HepG2 (cell line): ENCODE measurements at regions not wholly inside any gene's neighbourhood (a gene's known extent, or its start where the extent isn't known, plus 50 kb on each side); places are given as distances from the start of the nearest gene placed in this dataset.

Experiments
- ATAC-seq: fragments of 200-7000 bp; cut with Tn5 transposase; 3 replicates; pipeline ENCODE4 v1.9.1; 2020; ENCODE audit warnings: mild to moderate bottlenecking, moderate library complexity
- BruUV-seq: library from RNA; stranded (reverse); fragments of 400-500 nt; replicated peaks from 2 replicates; lab custom pipeline; 2021; lab: Mats Ljungman, UMichigan
- CTCF ChIA-PET: fragments of 300-600 bp; formaldehyde crosslinking; extraction: SDS; loops from one replicate; lab custom pipeline; 2021; ENCODE audit warnings: low total read pairs, inconsistent platforms, low intra/inter-chr PET ratio; lab: Yijun Ruan, JAX
- POLR2A ChIA-PET: fragments of 350-600 bp; sonication (Branson Sonifier 250); formaldehyde crosslinking; loops from one replicate; lab custom pipeline; 2020; ENCODE audit warnings: antibody characterized with exemption, inconsistent platforms; lab: Yijun Ruan, JAX
- DNase-seq: peaks from one replicate; pipeline ENCODE4 v3.0.0-alpha.2; 2015; ENCODE audit warnings: low spot score
- FAIRE-seq: peaks from 3 replicates; lab custom pipeline; 2011; peaks lifted over from hg19 to GRCh38; lab: Jason Lieb, UNC
- H2AFZ ChIP-seq: one replicate; pipeline ENCODE4 v1.6.1; 2011; ENCODE audit warnings: low read length, inconsistent platforms
- H3K27ac ChIP-seq: fragments of 300-600 bp; 3 replicates; pipeline ENCODE4 v1.8.0; 2011; ENCODE audit warnings: mixed run types, mild to moderate bottlenecking, mixed read lengths, low read length, inconsistent platforms; ENCODE audit not compliant: insufficient read depth; ENCODE audit errors: extremely low read length
- H3K27me3 ChIP-seq, 2 experiments: fragments of 200-600 bp in 1 of 2; 2 replicates in 1 of 2; 3 replicates in 1 of 2; pipeline versions ENCODE4 v1.6.0 to v1.8.0; 2011; ENCODE audit warnings: low read length in 2 of 2, mild to moderate bottlenecking in 2 of 2, moderate library complexity in 2 of 2, inconsistent platforms in 1 of 2; ENCODE audit not compliant: insufficient read depth in 2 of 2, control insufficient read depth in 1 of 2
- H3K36me3 ChIP-seq, 2 experiments: fragments of 200-600 bp in 1 of 2; replicated peaks in 1 of 2; 2 replicates in 1 of 2; 3 replicates in 1 of 2; pipeline versions ENCODE4 v1.5.1 to v1.8.0; 2011; ENCODE audit warnings: low read length in 2 of 2, inconsistent platforms in 1 of 2; ENCODE audit not compliant: insufficient read depth in 2 of 2, control insufficient read depth in 1 of 2
- H3K4me1 ChIP-seq: 2 replicates; pipeline ENCODE4 v1.5.1; 2012; ENCODE audit warnings: low read length, inconsistent platforms; ENCODE audit not compliant: insufficient read depth
- H3K4me2 ChIP-seq: 2 replicates; pipeline ENCODE4 v1.6.0; 2011; ENCODE audit warnings: low read depth, low read length, inconsistent platforms
- H3K4me3 ChIP-seq, 3 experiments: fragments of 200-600 bp in 1 of 3; sonication (generic), shearing (Covaris generic) in 1 of 3; replicated peaks in 1 of 3; 2 replicates each; pipeline ENCODE4 v1.5.1; 2011 to 2016; ENCODE audit warnings: low read length in 3 of 3, inconsistent platforms in 2 of 3, low read depth in 2 of 3, mild to moderate bottlenecking in 2 of 3, control low read depth in 1 of 3, mixed read lengths in 1 of 3; ENCODE audit not compliant: insufficient read depth in 1 of 3
- H3K79me2 ChIP-seq: one replicate; pipeline ENCODE4 v1.6.1; 2011; ENCODE audit warnings: low read length, inconsistent platforms; ENCODE audit not compliant: insufficient read depth
- H3K9ac ChIP-seq: 2 replicates; pipeline ENCODE4 v1.6.0; 2011; ENCODE audit warnings: mild to moderate bottlenecking, low read depth, low read length, inconsistent platforms; ENCODE audit not compliant: insufficient read depth
- H3K9me3 ChIP-seq: 2 replicates; pipeline ENCODE4 v1.5.1; 2012; ENCODE audit warnings: mild to moderate bottlenecking, low read length
- H4K20me1 ChIP-seq: 2 replicates; pipeline ENCODE4 v1.6.0; 2011; ENCODE audit warnings: inconsistent platforms, mild to moderate bottlenecking, low read length, moderate library complexity; ENCODE audit not compliant: insufficient read depth
- CC2D1A ChIP-seq: sonication (generic); formaldehyde crosslinking; IDR thresholded peaks from 2 replicates; pipeline ENCODE4 v1.8.1; 2023; ENCODE audit warnings: mild to moderate bottlenecking, missing genetic modification reagents
- HHEX ChIP-seq: IDR thresholded peaks from 2 replicates; pipeline ENCODE4 v1.6.1; 2016; ENCODE audit warnings: control low read depth
- MAFK ChIP-seq, 2 experiments: IDR thresholded peaks in 1 of 2; conservative IDR thresholded peaks in 1 of 2; 2 replicates each; pipeline ENCODE4 v1.6.1; 2011; ENCODE audit warnings: improper control_type of control experiment in 2 of 2, low read length in 2 of 2
- MED8 ChIP-seq: sonication (generic); formaldehyde crosslinking; IDR thresholded peaks from 2 replicates; pipeline ENCODE4 v1.8.1; 2023; ENCODE audit warnings: mild to moderate bottlenecking, missing genetic modification reagents; ENCODE audit not compliant: insufficient replicate concordance
- MEIS1 ChIP-seq: sonication (generic); formaldehyde crosslinking; IDR thresholded peaks from 2 replicates; pipeline ENCODE4 v1.9.0; 2021; ENCODE audit warnings: mild to moderate bottlenecking, missing genetic modification reagents, moderate library complexity, borderline replicate concordance
- SRSF9 ChIP-seq: fragments of 200-400 bp; formaldehyde crosslinking; IDR thresholded peaks from 2 replicates; pipeline ENCODE4 v1.6.1; 2018; ENCODE audit warnings: borderline replicate concordance, mild to moderate bottlenecking, low read depth, low read length; ENCODE audit not compliant: insufficient read depth, poor library complexity, severe bottlenecking
- ZNF652 ChIP-seq: IDR thresholded peaks from 2 replicates; pipeline ENCODE4 v1.6.1; 2016; ENCODE audit warnings: low read depth, borderline replicate concordance
- WGBS: methylation state at CpG from one replicate; pipeline ENCODE4 v1.1.6; 2017; ENCODE audit warnings: low lambda C conversion rate; 5-methylcytosine and 5-hydroxymethylcytosine counted together
- in situ Hi-C: cut with HindIII; loops from 2 replicates; pipeline ENCODE4 v1.10.0; 2017; ENCODE audit warnings: low pct_unique_long_range_greater_than_20kb; ENCODE audit not compliant: extremely low pct_ligation_motif_present
- intact Hi-C: fragments of 100-400 bp; cut with micrococcal nuclease; formaldehyde crosslinking; loops from one replicate; pipeline ENCODE4 v1.10.0; 2022; ENCODE audit not compliant: unreplicated experiment
- TF ChIP-seq, protein P1 (sequence below), 2 experiments: fragments of 450-650 bp in 1 of 2; sonication (generic) in 1 of 2; formaldehyde crosslinking; IDR thresholded peaks; 2 replicates each; pipeline versions ENCODE4 v1.5.0 to v1.8.0; 2020 to 2022; ENCODE audit warnings: mild to moderate bottlenecking in 1 of 2, missing genetic modification reagents in 1 of 2

DNA sequence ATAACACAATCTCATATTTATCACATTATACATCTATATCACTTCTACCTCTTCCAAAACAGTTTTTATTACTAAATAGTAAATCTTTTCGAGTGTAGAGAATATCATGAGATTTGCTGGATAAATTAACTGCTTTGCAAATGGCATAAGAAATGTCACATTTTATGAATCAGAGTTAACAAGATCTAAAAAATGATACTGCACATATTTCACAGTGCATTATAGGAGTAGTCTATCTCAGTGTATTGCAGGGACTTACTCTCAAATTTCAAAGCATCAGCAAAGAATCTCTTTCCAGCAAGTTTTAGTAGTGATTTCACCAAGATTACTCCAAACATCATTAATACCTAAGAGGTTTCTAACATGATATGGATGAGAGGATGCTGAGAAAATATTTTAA, 687.1 kb upstream of the SLITRK1 start:
- BruUV-seq = no TSS peak
- Histone ChIP-seq H4K20me1 (no peaks in the 10 kb centered on the region), H3K4me3 (no peak overlapping the region), H3K4me1 (no peaks in the 10 kb centered on the region), H3K27me3 (no peaks in the 10 kb centered on the region; a peak in 1 of 5 replicates), H3K36me3 (no peaks in the 10 kb centered on the region), H3K9ac (no peak overlapping the region), H3K79me2 (no peaks in the 10 kb centered on the region), H3K27ac (no peak overlapping the region), H3K4me2 (no peak overlapping the region), H3K9me3 (peaks cover 3% of the 10 kb centered on the region; the same call in 1 of the 2 replicates), H2AFZ (no peak overlapping the region)
- TF ChIP-seq MEIS1 (CRISPR knock-in tag) = no peak
- in situ Hi-C loops = no loop called here
- DNase-seq = no peak
- no peak for ATAC-seq
- no peak for FAIRE-seq
- CTCF ChIA-PET = no interaction called here
- intact Hi-C loops = no loop called here
- whole genome bisulfite sequencing = 0% methylated on average over 1 of the region's 1 CpG
- POLR2A ChIA-PET = no interaction called here

DNA sequence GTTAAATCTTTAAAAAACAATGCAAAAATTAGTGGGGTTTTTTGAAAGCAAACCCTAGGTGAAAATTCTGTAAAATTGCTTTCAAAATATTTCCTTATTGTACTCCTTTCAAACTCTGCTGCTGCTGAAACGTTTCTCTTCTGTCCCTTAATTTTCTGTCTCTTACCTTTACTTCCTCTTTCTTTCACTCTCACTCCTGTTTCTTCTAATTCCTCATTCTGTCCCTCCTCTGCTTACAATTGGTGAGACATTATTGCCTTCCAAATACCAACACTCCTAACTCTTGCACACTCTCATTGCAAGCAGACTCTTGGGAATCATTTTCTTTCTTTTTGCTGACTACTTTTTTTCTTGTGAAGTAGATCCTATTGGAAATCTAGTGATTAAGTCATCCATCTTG, 685.6 kb upstream of the SLITRK1 start:
- no peak overlapping the region for H2AFZ ChIP-seq
- WGBS = 5% methylated on average over 1 of the region's 1 CpG
- BruUV-seq = no TSS peak
- no peaks in the 10 kb centered on the region for H3K36me3 ChIP-seq
- FAIRE-seq (no peak), DNase-seq (no peak), ATAC-seq (no peak)
- H3K9me3 ChIP-seq = peaks cover 3% of the 10 kb centered on the region; the same call in 1 of the 2 replicates
- intact Hi-C loops (no loop called here), in situ Hi-C loops (no loop called here)
- H3K4me1 ChIP-seq = no peaks in the 10 kb centered on the region
- no peak overlapping the region for H3K4me2 ChIP-seq
- CTCF ChIA-PET = no interaction called here
- H3K79me2 ChIP-seq = no peaks in the 10 kb centered on the region
- H3K27me3 ChIP-seq = no peaks in the 10 kb centered on the region; a peak in 1 of 5 replicates
- POLR2A ChIA-PET = no interaction called here
- H3K9ac ChIP-seq = no peak overlapping the region
- no peaks in the 10 kb centered on the region for H4K20me1 ChIP-seq
- no peak for TF ChIP-seq CC2D1A (CRISPR knock-in tag)
- peak; percentile 29 to 33; a peak in 1 of 4 replicates for TF ChIP-seq MAFK (conservative IDR thresholded peaks at IDR 0.05 in 1 of 2, IDR thresholded peaks at IDR 0.05 in 1 of 2; ENCODE audit: low read length in 2 of 2)
- no peak for TF ChIP-seq HHEX
- TF ChIP-seq, protein P1, sequence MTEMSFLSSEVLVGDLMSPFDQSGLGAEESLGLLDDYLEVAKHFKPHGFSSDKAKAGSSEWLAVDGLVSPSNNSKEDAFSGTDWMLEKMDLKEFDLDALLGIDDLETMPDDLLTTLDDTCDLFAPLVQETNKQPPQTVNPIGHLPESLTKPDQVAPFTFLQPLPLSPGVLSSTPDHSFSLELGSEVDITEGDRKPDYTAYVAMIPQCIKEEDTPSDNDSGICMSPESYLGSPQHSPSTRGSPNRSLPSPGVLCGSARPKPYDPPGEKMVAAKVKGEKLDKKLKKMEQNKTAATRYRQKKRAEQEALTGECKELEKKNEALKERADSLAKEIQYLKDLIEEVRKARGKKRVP (CRISPR knock-in tag; IDR thresholded peaks at IDR 0.05) = no peak
- no peak for TF ChIP-seq ZNF652 (CRISPR knock-in tag)
- no peak for TF ChIP-seq MED8 (CRISPR knock-in tag)
- no peak for TF ChIP-seq SRSF9
- no peak overlapping the region for H3K27ac ChIP-seq
- no peak overlapping the region for H3K4me3 ChIP-seq
